IMR-90 (cell line): ENCODE measurements at regions not wholly inside any gene's neighbourhood (a gene's known extent, or its start where the extent isn't known, plus 50 kb on each side); places are given as distances from the start of the nearest gene placed in this dataset.

ENCODE experiments used
- ATAC-seq: fragments of 200-7000 bp; cut with Tn5 transposase; 2 replicates; pipeline ENCODE4 v1.9.1; 2020; ENCODE audit warnings: low read depth, mild to moderate bottlenecking, moderate library complexity
- BruUV-seq: library from RNA; stranded (reverse); fragments of 400-500 nt; replicated peaks from 2 replicates; lab custom pipeline; 2021; lab: Mats Ljungman, UMichigan
- CTCF ChIA-PET: fragments of 300-600 bp; formaldehyde crosslinking; extraction: SDS; loops from one replicate; lab custom pipeline; 2021; ENCODE audit warnings: antibody characterized with exemption; lab: Yijun Ruan, JAX
- POLR2A ChIA-PET: fragments of 300-600 bp; sonication (Branson Sonifier 250); formaldehyde crosslinking; loops from one replicate; lab custom pipeline; 2022; ENCODE audit warnings: antibody characterized with exemption; ENCODE audit not compliant: unreplicated experiment; lab: Charles Lee
- DNase-seq: peaks from one replicate; pipeline ENCODE4 v3.0.0; 2013
- H2AFZ ChIP-seq: replicated peaks from 2 replicates; pipeline ENCODE3; 2013; ENCODE audit warnings: low read length, mild to moderate bottlenecking; ENCODE audit not compliant: poor library complexity
- H2AK5ac ChIP-seq: 2 replicates; pipeline ENCODE4 v1.6.1; 2013; ENCODE audit warnings: low read depth, low read length, inconsistent platforms
- H2AK9ac ChIP-seq: replicated peaks from 2 replicates; pipeline ENCODE3; 2013; ENCODE audit warnings: mild to moderate bottlenecking, low read depth, low read length, moderate library complexity; ENCODE audit not compliant: poor library complexity
- H2BK120ac ChIP-seq: 2 replicates; pipeline ENCODE4 v1.6.1; 2013; ENCODE audit warnings: low read depth, low read length, inconsistent platforms
- H2BK15ac ChIP-seq: 3 replicates; pipeline ENCODE4 v1.6.1; 2013; ENCODE audit warnings: low read depth, low read length, inconsistent platforms
- H2BK20ac ChIP-seq: 2 replicates; pipeline ENCODE4 v1.6.1; 2013; ENCODE audit warnings: low read depth, mild to moderate bottlenecking, inconsistent platforms, low read length, moderate library complexity
- H2BK5ac ChIP-seq: 2 replicates; pipeline ENCODE4 v1.6.1; 2013; ENCODE audit warnings: mild to moderate bottlenecking, low read depth, low read length, inconsistent platforms; ENCODE audit not compliant: poor library complexity, severe bottlenecking
- H3K14ac ChIP-seq: replicated peaks from 2 replicates; pipeline ENCODE4 v1.6.1; 2013; ENCODE audit warnings: low read depth, low read length, inconsistent platforms
- H3K18ac ChIP-seq: 2 replicates; pipeline ENCODE4 v1.6.1; 2013; ENCODE audit warnings: low read depth, low read length, control low read depth
- H3K23ac ChIP-seq: 2 replicates; pipeline ENCODE4 v1.6.1; 2013; ENCODE audit warnings: low read depth, low read length, inconsistent platforms
- H3K27ac ChIP-seq: 2 replicates; pipeline ENCODE4 v1.5.1; 2013; ENCODE audit warnings: mild to moderate bottlenecking, control low read depth, low read length; ENCODE audit not compliant: insufficient read depth
- H3K27me3 ChIP-seq: 2 replicates; pipeline ENCODE4 v1.6.1; 2013; ENCODE audit warnings: low read length; ENCODE audit not compliant: control insufficient read depth, insufficient read depth
- H3K36me3 ChIP-seq: 2 replicates; pipeline ENCODE4 v1.6.1; 2013; ENCODE audit warnings: low read length, mixed read lengths; ENCODE audit not compliant: control insufficient read depth, insufficient read depth
- H3K4ac ChIP-seq: 2 replicates; pipeline ENCODE4 v1.6.1; 2013; ENCODE audit warnings: low read depth, low read length, inconsistent platforms
- H3K4me1 ChIP-seq: 2 replicates; pipeline ENCODE4 v1.6.1; 2013; ENCODE audit warnings: low read length, mixed read lengths; ENCODE audit not compliant: control insufficient read depth, insufficient read depth
- H3K4me2 ChIP-seq: 2 replicates; pipeline ENCODE4 v1.6.1; 2013; ENCODE audit warnings: low read depth, mild to moderate bottlenecking, control low read depth, low read length, moderate library complexity
- H3K4me3 ChIP-seq: 2 replicates; pipeline ENCODE4 v1.5.1; 2013; ENCODE audit warnings: low read depth, mild to moderate bottlenecking, control low read depth, low read length, moderate library complexity; ENCODE audit not compliant: insufficient read depth
- H3K56ac ChIP-seq: 2 replicates; pipeline ENCODE4 v1.6.1; 2013; ENCODE audit warnings: low read length, inconsistent platforms; ENCODE audit not compliant: insufficient read depth; ENCODE audit errors: extremely low read depth
- H3K79me1 ChIP-seq, 2 experiments: 2 replicates each; pipeline ENCODE4 v1.6.1; 2013; ENCODE audit warnings: low read length in 2 of 2, inconsistent platforms in 1 of 2, low read depth in 1 of 2
- H3K9ac ChIP-seq: 2 replicates; pipeline ENCODE4 v1.6.1; 2013; ENCODE audit warnings: low read depth, low read length, control low read depth
- H3K9me1 ChIP-seq: 2 replicates; pipeline ENCODE4 v1.6.1; 2013; ENCODE audit warnings: low read length, inconsistent platforms; ENCODE audit not compliant: insufficient read depth
- H3K9me3 ChIP-seq: 2 replicates; pipeline ENCODE4 v1.6.1; 2013; ENCODE audit warnings: low read length; ENCODE audit not compliant: control insufficient read depth, insufficient read depth
- H4K20me1 ChIP-seq: 2 replicates; pipeline ENCODE4 v1.6.1; 2013; ENCODE audit warnings: low read length, inconsistent platforms; ENCODE audit not compliant: insufficient read depth
- H4K5ac ChIP-seq: 2 replicates; pipeline ENCODE4 v1.6.1; 2013; ENCODE audit warnings: mild to moderate bottlenecking, low read depth, low read length, control low read depth
- H4K8ac ChIP-seq, 2 experiments: 2 replicates each; pipeline ENCODE4 v1.6.1; 2013; ENCODE audit warnings: low read depth in 2 of 2, low read length in 2 of 2, control low read depth in 1 of 2, inconsistent platforms in 1 of 2
- H4K91ac ChIP-seq: 2 replicates; pipeline ENCODE4 v1.6.1; 2013; ENCODE audit warnings: low read depth, low read length, inconsistent platforms; ENCODE audit not compliant: insufficient read depth
- BHLHE40 ChIP-seq: fragments of 150-350 bp; IDR thresholded peaks from 2 replicates; pipeline ENCODE4 v1.6.1; 2016; ENCODE audit warnings: mild to moderate bottlenecking, low read depth, low read length
- FOS ChIP-seq: fragments of 150-350 bp; IDR thresholded peaks from 2 replicates; pipeline ENCODE4 v1.6.1; 2016; ENCODE audit warnings: low read depth, low read length
- MAFK ChIP-seq: IDR thresholded peaks from 2 replicates; pipeline ENCODE4 v1.6.1; 2012; ENCODE audit warnings: low read depth, low read length, improper control_type of control experiment
- MAZ ChIP-seq: IDR thresholded peaks from 2 replicates; pipeline ENCODE4 v1.6.1; 2012; ENCODE audit warnings: low read depth, mild to moderate bottlenecking, low read length, improper control_type of control experiment, moderate library complexity, borderline replicate concordance
- MXI1 ChIP-seq: IDR thresholded peaks from 2 replicates; pipeline ENCODE4 v1.6.1; 2012; ENCODE audit warnings: low read depth, mild to moderate bottlenecking, low read length, moderate library complexity, borderline replicate concordance
- NFE2L2 ChIP-seq: fragments of 150-350 bp; IDR thresholded peaks from 2 replicates; pipeline ENCODE4 v1.6.1; 2016; ENCODE audit warnings: low read depth, mild to moderate bottlenecking, low read length
- POLR2A ChIP-seq: IDR thresholded peaks from 2 replicates; pipeline ENCODE4 v1.6.1; 2012; ENCODE audit warnings: mild to moderate bottlenecking, low read depth, low read length
- RCOR1 ChIP-seq: IDR thresholded peaks from 2 replicates; pipeline ENCODE4 v1.6.1; 2012; ENCODE audit warnings: mild to moderate bottlenecking, low read length, improper control_type of control experiment; ENCODE audit not compliant: insufficient replicate concordance
- RFX5 ChIP-seq: IDR thresholded peaks from 2 replicates; pipeline ENCODE4 v1.8.0; 2012; ENCODE audit warnings: low read depth, mild to moderate bottlenecking, low read length, moderate library complexity
- WGBS, 2 experiments: methylation state at CpG; one replicate each; pipeline versions ENCODE4 v1.1.5 to v1.1.7; 2013; ENCODE audit warnings: missing lambda C conversion rate in 2 of 2; ENCODE audit not compliant: insufficient read length in 1 of 2; ENCODE audit errors: extremely low coverage in 2 of 2; 5-methylcytosine and 5-hydroxymethylcytosine counted together
- dilution Hi-C: fragments of 300-500 bp; cut with HindIII; formaldehyde crosslinking; loops from one replicate; pipeline ENCODE4 v1.14.3; 2018; ENCODE audit warnings: low sequenced_read_pairs; ENCODE audit not compliant: unreplicated experiment
- in situ Hi-C: fragments of 300-500 bp; cut with MboI; formaldehyde crosslinking; loops from 3 replicates; pipeline ENCODE4 v1.14.3; 2019; ENCODE audit warnings: low sequenced_read_pairs, inconsistent platforms, mixed read lengths
- intact Hi-C: fragments of 100-400 bp; cut with micrococcal nuclease; formaldehyde crosslinking; loops from 2 replicates; pipeline ENCODE4 v1.10.0; 2022
- TF ChIP-seq, protein P1 (sequence below): conservative IDR thresholded peaks from 2 replicates; pipeline ENCODE4 v1.5.1; 2012; ENCODE audit warnings: mild to moderate bottlenecking, low read depth, low read length, improper control_type of control experiment

DNA sequence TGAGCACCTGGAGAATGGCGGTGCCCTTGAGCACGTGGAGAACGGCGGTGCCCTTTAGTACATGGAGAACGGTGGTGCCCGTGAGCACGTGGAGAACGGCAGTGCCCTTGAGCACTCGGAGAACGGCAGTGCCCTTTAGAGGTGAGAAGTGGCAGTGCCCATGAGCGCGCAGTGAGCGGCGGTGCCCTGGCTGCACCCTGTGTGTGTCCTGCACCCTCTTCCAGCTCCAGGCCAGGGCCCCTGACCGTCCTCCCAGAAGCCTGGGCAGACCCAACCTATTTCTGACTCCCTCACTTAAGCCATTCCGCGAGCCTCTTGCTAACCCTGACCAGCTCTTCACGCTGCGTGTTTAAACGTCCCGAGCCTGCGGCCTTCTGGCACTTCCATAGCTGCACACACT lies 151.3 kb downstream of the DLL1 start:
- no peaks in the 10 kb centered on the region for H3K27me3 ChIP-seq
- ChIA-PET CTCF (no interaction called here), POLR2A (no interaction called here)
- H4K5ac ChIP-seq: no peak overlapping the region
- H3K4me3 ChIP-seq: no peak overlapping the region
- no peak overlapping the region for H2BK15ac ChIP-seq
- peaks cover 45% of the 10 kb centered on the region for H3K9me3 ChIP-seq
- H2BK5ac ChIP-seq: no peak overlapping the region
- H4K91ac ChIP-seq: no peak overlapping the region
- H2AK5ac ChIP-seq: no peak overlapping the region
- no peak overlapping the region for H3K56ac ChIP-seq
- H2BK120ac ChIP-seq: no peak overlapping the region
- H3K36me3 ChIP-seq: no peaks in the 10 kb centered on the region
- no peak overlapping the region for H3K23ac ChIP-seq
- in situ Hi-C loops (no loop called here), intact Hi-C loops (no loop called here), dilution Hi-C loops (no loop called here)
- TF ChIP-seq RFX5 (no peak), MAZ (no peak), RCOR1 (no peak), MAFK (no peak), BHLHE40 (no peak), POLR2A (no peak), FOS (no peak), NFE2L2 (no peak), MXI1 (no peak)
- TF ChIP-seq, protein P1, sequence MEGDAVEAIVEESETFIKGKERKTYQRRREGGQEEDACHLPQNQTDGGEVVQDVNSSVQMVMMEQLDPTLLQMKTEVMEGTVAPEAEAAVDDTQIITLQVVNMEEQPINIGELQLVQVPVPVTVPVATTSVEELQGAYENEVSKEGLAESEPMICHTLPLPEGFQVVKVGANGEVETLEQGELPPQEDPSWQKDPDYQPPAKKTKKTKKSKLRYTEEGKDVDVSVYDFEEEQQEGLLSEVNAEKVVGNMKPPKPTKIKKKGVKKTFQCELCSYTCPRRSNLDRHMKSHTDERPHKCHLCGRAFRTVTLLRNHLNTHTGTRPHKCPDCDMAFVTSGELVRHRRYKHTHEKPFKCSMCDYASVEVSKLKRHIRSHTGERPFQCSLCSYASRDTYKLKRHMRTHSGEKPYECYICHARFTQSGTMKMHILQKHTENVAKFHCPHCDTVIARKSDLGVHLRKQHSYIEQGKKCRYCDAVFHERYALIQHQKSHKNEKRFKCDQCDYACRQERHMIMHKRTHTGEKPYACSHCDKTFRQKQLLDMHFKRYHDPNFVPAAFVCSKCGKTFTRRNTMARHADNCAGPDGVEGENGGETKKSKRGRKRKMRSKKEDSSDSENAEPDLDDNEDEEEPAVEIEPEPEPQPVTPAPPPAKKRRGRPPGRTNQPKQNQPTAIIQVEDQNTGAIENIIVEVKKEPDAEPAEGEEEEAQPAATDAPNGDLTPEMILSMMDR: no peak
- no peak overlapping the region for H3K18ac ChIP-seq
- no peak overlapping the region for H3K4ac ChIP-seq
- H3K9ac ChIP-seq: no peak overlapping the region
- H2AFZ ChIP-seq: no peak overlapping the region
- H4K20me1 ChIP-seq: no peaks in the 10 kb centered on the region
- ATAC-seq: no peak
- no peaks in the 10 kb centered on the region for H3K4me1 ChIP-seq
- H4K8ac ChIP-seq: no peak overlapping the region
- no peak overlapping the region for H2AK9ac ChIP-seq
- no TSS peak for BruUV-seq
- H3K27ac ChIP-seq: no peak overlapping the region
- no peak overlapping the region for H2BK20ac ChIP-seq
- no peaks in the 10 kb centered on the region for H3K79me1 ChIP-seq
- WGBS, 2 experiments: 88% methylated on average over 14 of the region's 22 CpGs; no CpG with 5 or more reads in 1 of the 2 experiments
- H3K14ac ChIP-seq: no peak overlapping the region
- DNase-seq: no peak
- H3K9me1 ChIP-seq: no peaks in the 10 kb centered on the region
- no peak overlapping the region for H3K4me2 ChIP-seq
